Panc1 (cell line): ENCODE measurements at regions not wholly inside any gene's neighbourhood (a gene's known extent, or its start where the extent isn't known, plus 50 kb on each side); places are given as distances from the start of the nearest gene placed in this dataset.

ENCODE experiments used
- ATAC-seq: fragments of 200-7000 bp; cut with Tn5 transposase; 2 replicates; pipeline ENCODE4 v1.9.1; 2020; ENCODE audit warnings: mild to moderate bottlenecking, moderate library complexity
- BruUV-seq: library from RNA; stranded (reverse); fragments of 400-500 nt; replicated peaks from 2 replicates; lab custom pipeline; 2021; lab: Mats Ljungman, UMichigan
- CTCF ChIA-PET: fragments of 300-600 bp; sonication (Branson Sonifier 250); formaldehyde crosslinking; loops from one replicate; lab custom pipeline; 2022; ENCODE audit warnings: antibody characterized with exemption; lab: Charles Lee
- POLR2A ChIA-PET: fragments of 300-600 bp; sonication (Branson Sonifier 250); formaldehyde crosslinking; loops from one replicate; lab custom pipeline; 2022; ENCODE audit warnings: antibody characterized with exemption; lab: Charles Lee
- DNase-seq: peaks from one replicate; pipeline ENCODE4 v3.0.0-alpha.2; 2010; ENCODE audit warnings: low read depth, low spot score
- H3K27ac ChIP-seq: 2 replicates; pipeline ENCODE4 v1.5.1; 2011; ENCODE audit warnings: mild to moderate bottlenecking, low read length, inconsistent platforms
- H3K27me3 ChIP-seq: fragments of 200-500 bp; sonication (Bioruptor generic); 2 replicates; pipeline ENCODE4 v1.6.0; 2014; ENCODE audit warnings: low read length, inconsistent platforms; ENCODE audit not compliant: control insufficient read depth, insufficient read depth
- H3K36me3 ChIP-seq: fragments of 200-500 bp; sonication (Bioruptor generic); 2 replicates; pipeline ENCODE4 v1.5.1; 2014; ENCODE audit warnings: inconsistent platforms, mild to moderate bottlenecking, low read length, moderate library complexity; ENCODE audit not compliant: control insufficient read depth, insufficient read depth
- H3K4me1 ChIP-seq: 2 replicates; pipeline ENCODE4 v1.5.1; 2011; ENCODE audit warnings: inconsistent platforms, mild to moderate bottlenecking, low read length, moderate library complexity; ENCODE audit not compliant: control insufficient read depth, insufficient read depth
- H3K4me3 ChIP-seq, 2 experiments: 2 replicates each; pipeline ENCODE4 v1.5.1; 2011 to 2012; ENCODE audit warnings: low read depth in 2 of 2, low read length in 2 of 2, mild to moderate bottlenecking in 2 of 2, inconsistent platforms in 1 of 2, moderate library complexity in 1 of 2
- H3K9me3 ChIP-seq: fragments of 200-500 bp; sonication (Bioruptor generic); 2 replicates; pipeline ENCODE4 v1.5.1; 2014; ENCODE audit warnings: low read depth, mild to moderate bottlenecking, inconsistent platforms, low read length, moderate library complexity; ENCODE audit not compliant: control insufficient read depth, insufficient read depth
- CTCF ChIP-seq: fragments of 450-650 bp; IDR thresholded peaks from 2 replicates; pipeline ENCODE4 v1.5.1; 2017; ENCODE audit warnings: mild to moderate bottlenecking
- POLR2AphosphoS5 ChIP-seq: IDR thresholded peaks from 2 replicates; pipeline ENCODE4 v1.6.1; 2012; ENCODE audit warnings: mild to moderate bottlenecking, low read depth, low read length, moderate library complexity
- REST ChIP-seq, 2 experiments: IDR thresholded peaks; 2 replicates each; pipeline ENCODE4 v1.6.1; 2011 to 2012; ENCODE audit warnings: low read depth in 2 of 2, control low read depth in 1 of 2, low read length in 1 of 2, mild to moderate bottlenecking in 1 of 2, moderate library complexity in 1 of 2; ENCODE audit not compliant: insufficient read depth in 1 of 2
- SIN3A ChIP-seq: IDR thresholded peaks from 2 replicates; pipeline ENCODE4 v1.6.1; 2012; ENCODE audit warnings: low read depth, mild to moderate bottlenecking, low read length, moderate library complexity, borderline replicate concordance; ENCODE audit not compliant: insufficient read depth
- TCF7L2 ChIP-seq: IDR thresholded peaks from 2 replicates; pipeline ENCODE4 v1.6.1; 2011; ENCODE audit warnings: mild to moderate bottlenecking, low read depth, low read length, inconsistent platforms
- in situ Hi-C: cut with HindIII; loops from 2 replicates; pipeline ENCODE4 v1.10.0; 2016; ENCODE audit warnings: low sequenced_read_pairs, low pct_unique_long_range_greater_than_20kb
- intact Hi-C: fragments of 100-400 bp; cut with micrococcal nuclease; formaldehyde crosslinking; loops from one replicate; pipeline ENCODE4 v1.10.0; 2022; ENCODE audit not compliant: unreplicated experiment

- Histone ChIP-seq H3K27ac (no peak overlapping the region), H3K36me3 (no peaks in the 10 kb centered on the region), H3K4me1 (no peaks in the 10 kb centered on the region), H3K27me3 (no peaks in the 10 kb centered on the region), H3K4me3 (no peak overlapping the region), H3K9me3 (0 out of 2 replicates have a peak, but pooled peaks cover 3% of the 10 kb centered on the region)
- BruUV-seq = no TSS peak
- in situ Hi-C loops (no loop called here), intact Hi-C loops (no loop called here)
- no peak for ATAC-seq
- TF ChIP-seq SIN3A = no peak
- TF ChIP-seq CTCF = no peak
- no peak for TF ChIP-seq TCF7L2
- TF ChIP-seq REST (IDR thresholded peaks at IDR 0.05; ENCODE audit: insufficient read depth in 1 of 2, low read depth in 2 of 2, low read length in 1 of 2) = no peak
- no peak for TF ChIP-seq POLR2AphosphoS5
- no peak for DNase-seq
- POLR2A ChIA-PET = no interaction called here
- CTCF ChIA-PET = no interaction called here
Observed at GRCh38 chr2:156006721-156007618, 325.6 kb downstream of the NR4A2 start.

GRCh38 chr2:156005999-156006712 is 326.4 kb downstream of the NR4A2 start:
- Histone ChIP-seq H3K4me1 (no peaks in the 10 kb centered on the region), H3K36me3 (no peaks in the 10 kb centered on the region), H3K27ac (no peak overlapping the region), H3K4me3 (no peak overlapping the region), H3K27me3 (no peaks in the 10 kb centered on the region), H3K9me3 (0 out of 2 replicates have a peak, but pooled peaks cover 3% of the 10 kb centered on the region)
- DNase-seq (no peak), ATAC-seq (no peak)
- in situ Hi-C loops = no loop called here
- BruUV-seq = no TSS peak
- POLR2A ChIA-PET = no interaction called here
- CTCF ChIA-PET = no interaction called here
- intact Hi-C loops = no loop called here
- TF ChIP-seq REST (IDR thresholded peaks at IDR 0.05; ENCODE audit: insufficient read depth in 1 of 2, low read depth in 2 of 2, low read length in 1 of 2) (no peak), CTCF (no peak), TCF7L2 (no peak), POLR2AphosphoS5 (no peak), SIN3A (no peak)
